HCT116 (cell line): ENCODE measurements at regions not wholly inside any gene's neighbourhood (a gene's known extent, or its start where the extent isn't known, plus 50 kb on each side); places are given as distances from the start of the nearest gene placed in this dataset.

Experiments used
- ATAC-seq: fragments of 200-7000 bp; cut with Tn5 transposase; 2 replicates; pipeline ENCODE4 v1.9.1; 2020; ENCODE audit warnings: mild to moderate bottlenecking, moderate library complexity
- BruUV-seq: library from RNA; stranded (reverse); fragments of 400-500 nt; replicated peaks from 2 replicates; lab custom pipeline; 2021; lab: Mats Ljungman, UMichigan
- CTCF ChIA-PET: fragments of 300-600 bp; sonication (Branson Sonifier 250); formaldehyde crosslinking; loops from one replicate; lab custom pipeline; 2021; ENCODE audit warnings: antibody characterized with exemption; lab: Charles Lee
- POLR2A ChIA-PET: fragments of 300-600, 350-600 bp; sonication (Branson Sonifier 250); formaldehyde crosslinking; loops from one replicate; lab custom pipeline; 2021; ENCODE audit warnings: antibody characterized with exemption; lab: Charles Lee
- RAD21 ChIA-PET, 2 experiments: fragments of 300-600 bp; sonication (Branson Sonifier 250); formaldehyde crosslinking; loops; one replicate each; lab custom pipeline; 2023; ENCODE audit warnings: low total read pairs in 2 of 2; ENCODE audit not compliant: uncharacterized antibody in 2 of 2, unreplicated experiment in 2 of 2, low non-redundant PET in 1 of 2; lab: Charles Lee
- DNase-seq: peaks from one replicate; pipeline ENCODE4 v3.0.0-alpha.2; 2010; ENCODE audit warnings: low read depth, low spot score
- H2AFZ ChIP-seq: fragments of 200-600 bp; shearing (Covaris generic), sonication (generic); 2 replicates; pipeline ENCODE4 v1.6.1; 2017; ENCODE audit warnings: low read depth, mixed run types, mixed read lengths, antibody characterized with exemption, low read length; ENCODE audit not compliant: poor library complexity, severe bottlenecking
- H3K27ac ChIP-seq: 2 replicates; pipeline ENCODE4 v1.5.1; 2012; ENCODE audit warnings: low read depth, low read length
- H3K27me3 ChIP-seq: fragments of 200-600 bp; sonication (generic); 2 replicates; pipeline ENCODE4 v1.6.1; 2016; ENCODE audit warnings: mixed run types, low read length, mixed read lengths; ENCODE audit not compliant: insufficient read depth
- H3K36me3 ChIP-seq, 2 experiments: fragments of 200-500 bp in 1 of 2; fragments of 200-600 bp in 1 of 2; sonication (Bioruptor generic) in 1 of 2; sonication (generic) in 1 of 2; 2 replicates each; pipeline versions ENCODE4 v1.5.1 to v1.6.1; 2014 to 2016; ENCODE audit warnings: low read length in 2 of 2, inconsistent platforms in 1 of 2, mixed read lengths in 1 of 2, mixed run types in 1 of 2; ENCODE audit not compliant: insufficient read depth in 2 of 2, control insufficient read depth in 1 of 2
- H3K4me1 ChIP-seq, 2 experiments: fragments of 200-600 bp in 1 of 2; sonication (generic) in 1 of 2; 2 replicates each; pipeline versions ENCODE4 v1.5.1 to v1.6.1; 2012 to 2017; ENCODE audit warnings: low read length in 2 of 2, inconsistent platforms in 1 of 2, mild to moderate bottlenecking in 1 of 2, mixed read lengths in 1 of 2, mixed run types in 1 of 2, moderate library complexity in 1 of 2; ENCODE audit not compliant: insufficient read depth in 2 of 2, control insufficient read depth in 1 of 2
- H3K4me2 ChIP-seq: fragments of 200-600 bp; sonication (generic); 2 replicates; pipeline ENCODE4 v1.6.1; 2017; ENCODE audit warnings: mixed run types, low read length, mixed read lengths
- H3K4me3 ChIP-seq, 2 experiments: fragments of 200-600 bp in 1 of 2; sonication (generic) in 1 of 2; replicated peaks in 1 of 2; 2 replicates each; pipeline ENCODE4 v1.5.1; 2011 to 2016; ENCODE audit warnings: low read length in 2 of 2, control low read depth in 1 of 2, low read depth in 1 of 2, mild to moderate bottlenecking in 1 of 2, mixed read lengths in 1 of 2, mixed run types in 1 of 2
- H3K79me2 ChIP-seq: fragments of 200-600 bp; sonication (generic); 2 replicates; pipeline ENCODE4 v1.6.1; 2017; ENCODE audit warnings: mild to moderate bottlenecking, mixed run types, low read length, moderate library complexity, mixed read lengths; ENCODE audit not compliant: insufficient read depth
- H3K9ac ChIP-seq: fragments of 200-600 bp; sonication (generic); 2 replicates; pipeline ENCODE4 v1.6.1; 2016; ENCODE audit warnings: low read length, mixed read lengths
- H3K9me2 ChIP-seq: fragments of 200-600 bp; sonication (generic), shearing (Covaris generic); 2 replicates; pipeline ENCODE4 v1.6.1; 2017; ENCODE audit warnings: mixed run types, mild to moderate bottlenecking, moderate library complexity; ENCODE audit not compliant: insufficient read depth
- H3K9me3 ChIP-seq, 2 experiments: fragments of 200-500 bp in 1 of 2; fragments of 200-600 bp in 1 of 2; sonication (Bioruptor generic) in 1 of 2; sonication (generic) in 1 of 2; 2 replicates each; pipeline ENCODE4 v1.6.1; 2014 to 2017; ENCODE audit warnings: low read length in 2 of 2, mixed read lengths in 2 of 2, inconsistent platforms in 1 of 2, low read depth in 1 of 2, mild to moderate bottlenecking in 1 of 2, mixed run types in 1 of 2, moderate library complexity in 1 of 2; ENCODE audit not compliant: control insufficient read depth in 1 of 2, insufficient read depth in 1 of 2
- H4K20me1 ChIP-seq: fragments of 200-600 bp; sonication (generic), shearing (Covaris generic); 2 replicates; pipeline ENCODE4 v1.6.1; 2017; ENCODE audit warnings: mixed run types, mild to moderate bottlenecking, moderate library complexity; ENCODE audit not compliant: insufficient read depth
- CBX3 ChIP-seq: IDR thresholded peaks from 2 replicates; pipeline ENCODE4 v1.6.1; 2012; ENCODE audit warnings: low read depth
- ELF1 ChIP-seq: IDR thresholded peaks from 2 replicates; pipeline ENCODE4 v1.6.1; 2012; ENCODE audit warnings: low read depth, borderline replicate concordance
- EZH2 ChIP-seq: fragments of 200-600 bp; sonication (generic); IDR thresholded peaks from 2 replicates; pipeline ENCODE4 v1.6.1; 2017; ENCODE audit warnings: antibody characterized with exemption, mixed run types
- FOSL1 ChIP-seq: IDR thresholded peaks from 2 replicates; pipeline ENCODE4 v1.6.1; 2012; ENCODE audit warnings: low read depth
- JUND ChIP-seq: IDR thresholded peaks from 2 replicates; pipeline ENCODE4 v1.6.1; 2012
- POLR2A ChIP-seq: IDR thresholded peaks from 2 replicates; pipeline ENCODE4 v1.7.0; 2011; ENCODE audit warnings: borderline replicate concordance; ENCODE audit not compliant: insufficient read depth, insufficient read length; ENCODE audit errors: extremely low read depth
- POLR2AphosphoS5 ChIP-seq: IDR thresholded peaks from 2 replicates; pipeline ENCODE4 v1.6.1; 2011; ENCODE audit warnings: mild to moderate bottlenecking, low read depth, low read length, moderate library complexity
- RAD21 ChIP-seq: IDR thresholded peaks from 2 replicates; pipeline ENCODE4 v1.6.1; 2012; ENCODE audit warnings: low read depth, mild to moderate bottlenecking
- SIN3A ChIP-seq: IDR thresholded peaks from 2 replicates; pipeline ENCODE4 v1.6.1; 2012; ENCODE audit warnings: low read depth
- TCF7L2 ChIP-seq: IDR thresholded peaks from 2 replicates; pipeline ENCODE4 v1.7.0; 2011; ENCODE audit warnings: borderline replicate concordance, inconsistent platforms; ENCODE audit not compliant: insufficient read depth, insufficient read length; ENCODE audit errors: extremely low read depth
- YY1 ChIP-seq: IDR thresholded peaks from 2 replicates; pipeline ENCODE4 v1.6.1; 2011; ENCODE audit warnings: low read length, low read depth, moderate library complexity, mild to moderate bottlenecking; ENCODE audit not compliant: insufficient replicate concordance; ENCODE audit errors: extremely low read depth
- intact Hi-C: fragments of 100-400 bp; cut with micrococcal nuclease; formaldehyde crosslinking; loops from 2 replicates; pipeline ENCODE4 v1.10.0; 2022
- TF ChIP-seq, protein P1 (sequence below): IDR thresholded peaks from 2 replicates; pipeline ENCODE4 v1.6.1; 2012
- TF ChIP-seq, protein P2 (sequence below): IDR thresholded peaks from 2 replicates; pipeline ENCODE4 v1.6.1; 2012; ENCODE audit warnings: low read depth
- TF ChIP-seq, protein P3 (sequence below), 3 experiments: fragments of 200-600 bp in 1 of 3; sonication (generic) in 1 of 3; IDR thresholded peaks in 2 of 3; conservative IDR thresholded peaks in 1 of 3; 2 replicates each; pipeline ENCODE4 v1.5.1; 2012 to 2017; ENCODE audit warnings: low read depth in 2 of 3, low read length in 2 of 3, antibody characterized with exemption in 1 of 3, borderline replicate concordance in 1 of 3, control low read depth in 1 of 3, mild to moderate bottlenecking in 1 of 3, mixed read lengths in 1 of 3, mixed run types in 1 of 3, moderate library complexity in 1 of 3; ENCODE audit not compliant: insufficient read depth in 1 of 3

DNA sequence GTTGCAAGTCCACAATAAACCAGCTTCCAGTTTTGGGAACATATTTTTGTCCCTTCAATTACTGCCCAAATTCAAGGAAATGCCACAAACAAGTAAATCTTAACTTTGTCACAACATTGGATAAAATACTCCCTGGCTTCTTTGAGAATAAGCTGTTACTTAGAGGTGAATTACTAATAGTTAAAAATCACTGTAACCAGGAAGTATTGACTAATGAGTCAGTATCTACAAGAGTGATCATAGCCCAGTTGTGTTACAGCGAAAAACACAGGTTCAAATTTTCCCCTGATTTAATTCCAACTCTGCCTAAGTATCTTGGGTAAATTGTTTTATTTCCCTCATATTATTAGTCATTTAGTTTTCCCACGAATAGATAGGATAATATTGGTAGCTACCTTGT is 291.2 kb upstream of the PPARGC1A start:
- no peaks in the 10 kb centered on the region for H3K4me1 ChIP-seq
- intact Hi-C loops: no loop called here
- no peaks in the 10 kb centered on the region for H3K36me3 ChIP-seq
- H3K79me2 ChIP-seq: no peaks in the 10 kb centered on the region
- no peak overlapping the region for H3K9ac ChIP-seq
- DNase-seq (no peak), ATAC-seq (no peak)
- no peaks in the 10 kb centered on the region; the same call in 1 of the 2 replicates for H4K20me1 ChIP-seq
- H3K9me3 ChIP-seq: no peaks in the 10 kb centered on the region
- H3K4me3 ChIP-seq: no peak overlapping the region
- H3K27me3 ChIP-seq: no peaks in the 10 kb centered on the region
- no peak overlapping the region for H3K27ac ChIP-seq
- no TSS peak for BruUV-seq
- ChIA-PET POLR2A (no interaction called here), RAD21 (no interaction called here), CTCF (no interaction called here)
- H3K4me2 ChIP-seq: no peak overlapping the region
- H3K9me2 ChIP-seq: no peaks in the 10 kb centered on the region
- TF ChIP-seq RAD21 (no peak), JUND (no peak), ELF1 (no peak), SIN3A (no peak), FOSL1 (no peak), TCF7L2 (no peak), POLR2A (no peak), CBX3 (no peak), POLR2AphosphoS5 (no peak), EZH2 (no peak), YY1 (no peak)
- TF ChIP-seq, protein P1, sequence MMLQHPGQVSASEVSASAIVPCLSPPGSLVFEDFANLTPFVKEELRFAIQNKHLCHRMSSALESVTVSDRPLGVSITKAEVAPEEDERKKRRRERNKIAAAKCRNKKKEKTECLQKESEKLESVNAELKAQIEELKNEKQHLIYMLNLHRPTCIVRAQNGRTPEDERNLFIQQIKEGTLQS: no peak
- TF ChIP-seq, protein P2, sequence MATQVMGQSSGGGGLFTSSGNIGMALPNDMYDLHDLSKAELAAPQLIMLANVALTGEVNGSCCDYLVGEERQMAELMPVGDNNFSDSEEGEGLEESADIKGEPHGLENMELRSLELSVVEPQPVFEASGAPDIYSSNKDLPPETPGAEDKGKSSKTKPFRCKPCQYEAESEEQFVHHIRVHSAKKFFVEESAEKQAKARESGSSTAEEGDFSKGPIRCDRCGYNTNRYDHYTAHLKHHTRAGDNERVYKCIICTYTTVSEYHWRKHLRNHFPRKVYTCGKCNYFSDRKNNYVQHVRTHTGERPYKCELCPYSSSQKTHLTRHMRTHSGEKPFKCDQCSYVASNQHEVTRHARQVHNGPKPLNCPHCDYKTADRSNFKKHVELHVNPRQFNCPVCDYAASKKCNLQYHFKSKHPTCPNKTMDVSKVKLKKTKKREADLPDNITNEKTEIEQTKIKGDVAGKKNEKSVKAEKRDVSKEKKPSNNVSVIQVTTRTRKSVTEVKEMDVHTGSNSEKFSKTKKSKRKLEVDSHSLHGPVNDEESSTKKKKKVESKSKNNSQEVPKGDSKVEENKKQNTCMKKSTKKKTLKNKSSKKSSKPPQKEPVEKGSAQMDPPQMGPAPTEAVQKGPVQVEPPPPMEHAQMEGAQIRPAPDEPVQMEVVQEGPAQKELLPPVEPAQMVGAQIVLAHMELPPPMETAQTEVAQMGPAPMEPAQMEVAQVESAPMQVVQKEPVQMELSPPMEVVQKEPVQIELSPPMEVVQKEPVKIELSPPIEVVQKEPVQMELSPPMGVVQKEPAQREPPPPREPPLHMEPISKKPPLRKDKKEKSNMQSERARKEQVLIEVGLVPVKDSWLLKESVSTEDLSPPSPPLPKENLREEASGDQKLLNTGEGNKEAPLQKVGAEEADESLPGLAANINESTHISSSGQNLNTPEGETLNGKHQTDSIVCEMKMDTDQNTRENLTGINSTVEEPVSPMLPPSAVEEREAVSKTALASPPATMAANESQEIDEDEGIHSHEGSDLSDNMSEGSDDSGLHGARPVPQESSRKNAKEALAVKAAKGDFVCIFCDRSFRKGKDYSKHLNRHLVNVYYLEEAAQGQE: no peak
- TF ChIP-seq, protein P3, sequence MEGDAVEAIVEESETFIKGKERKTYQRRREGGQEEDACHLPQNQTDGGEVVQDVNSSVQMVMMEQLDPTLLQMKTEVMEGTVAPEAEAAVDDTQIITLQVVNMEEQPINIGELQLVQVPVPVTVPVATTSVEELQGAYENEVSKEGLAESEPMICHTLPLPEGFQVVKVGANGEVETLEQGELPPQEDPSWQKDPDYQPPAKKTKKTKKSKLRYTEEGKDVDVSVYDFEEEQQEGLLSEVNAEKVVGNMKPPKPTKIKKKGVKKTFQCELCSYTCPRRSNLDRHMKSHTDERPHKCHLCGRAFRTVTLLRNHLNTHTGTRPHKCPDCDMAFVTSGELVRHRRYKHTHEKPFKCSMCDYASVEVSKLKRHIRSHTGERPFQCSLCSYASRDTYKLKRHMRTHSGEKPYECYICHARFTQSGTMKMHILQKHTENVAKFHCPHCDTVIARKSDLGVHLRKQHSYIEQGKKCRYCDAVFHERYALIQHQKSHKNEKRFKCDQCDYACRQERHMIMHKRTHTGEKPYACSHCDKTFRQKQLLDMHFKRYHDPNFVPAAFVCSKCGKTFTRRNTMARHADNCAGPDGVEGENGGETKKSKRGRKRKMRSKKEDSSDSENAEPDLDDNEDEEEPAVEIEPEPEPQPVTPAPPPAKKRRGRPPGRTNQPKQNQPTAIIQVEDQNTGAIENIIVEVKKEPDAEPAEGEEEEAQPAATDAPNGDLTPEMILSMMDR (IDR thresholded peaks at IDR 0.05 in 2 of 3, conservative IDR thresholded peaks at IDR 0.05 in 1 of 3; ENCODE audit: borderline replicate concordance in 1 of 3, insufficient read depth in 1 of 3, low read depth in 2 of 3, low read length in 2 of 3): no peak
- no peak overlapping the region for H2AFZ ChIP-seq
